Nephron progenitor cell (in vitro differentiated cells): ENCODE measurements at regions not wholly inside any gene's neighbourhood (a gene's known extent, or its start where the extent isn't known, plus 50 kb on each side); places are given as distances from the start of the nearest gene placed in this dataset.
A peak's percentile ranks its signal among the peaks of the same experiment; 100 is the strongest.

Source experiments
- DNase-seq: peaks from one replicate; pipeline ENCODE4 v3.0.0; 2021
- H3K27ac Mint-ChIP-seq: 2 replicates; pipeline ENCODE4 v1.8.0; 2021; ENCODE audit warnings: mild to moderate bottlenecking, moderate library complexity, mixed read lengths
- H3K27me3 Mint-ChIP-seq: 2 replicates; pipeline ENCODE4 v1.8.0; 2021; ENCODE audit warnings: mild to moderate bottlenecking, low read depth, mixed read lengths; ENCODE audit not compliant: poor library complexity
- H3K36me3 Mint-ChIP-seq: 2 replicates; pipeline ENCODE4 v1.8.0; 2021; ENCODE audit warnings: low read depth, mixed read lengths
- H3K4me1 Mint-ChIP-seq: 2 replicates; pipeline ENCODE4 v1.8.0; 2021; ENCODE audit warnings: mixed read lengths
- H3K4me3 Mint-ChIP-seq: 2 replicates; pipeline ENCODE4 v1.8.0; 2021; ENCODE audit warnings: mild to moderate bottlenecking, moderate library complexity, mixed read lengths
- H3K9me3 Mint-ChIP-seq: 2 replicates; pipeline ENCODE4 v1.8.0; 2021; ENCODE audit warnings: mild to moderate bottlenecking, moderate library complexity, mixed read lengths
- CTCF ChIP-seq: fragments of 200-600 bp; sonication (generic); IDR thresholded peaks from 2 replicates; pipeline ENCODE4 v1.5.0; 2021; ENCODE audit warnings: antibody characterized with exemption

- no peak for TF ChIP-seq CTCF
- H3K36me3 Mint-ChIP-seq: no peaks in the 10 kb centered on the region
- peak overlapping the region; percentile 58 for H3K27ac Mint-ChIP-seq
- H3K4me3 Mint-ChIP-seq: no peak overlapping the region
- DNase-seq: no peak
- no peaks in the 10 kb centered on the region for H3K9me3 Mint-ChIP-seq
- H3K4me1 Mint-ChIP-seq: peaks cover 36% of the 10 kb centered on the region
- H3K27me3 Mint-ChIP-seq: peaks cover 8% of the 10 kb centered on the region
These were observed 459.2 kb upstream of the RUNX1 start for GRCh38 chr21:35508139-35508888.

- H3K9me3 Mint-ChIP-seq: no peaks in the 10 kb centered on the region
These were observed 458.2 kb upstream of the RUNX1 start for GRCh38 chr21:35507181-35507759.

GRCh38 chr21:35506771-35507170 is 457.7 kb upstream of the RUNX1 start:
- no peak for TF ChIP-seq CTCF
- no peaks in the 10 kb centered on the region for H3K36me3 Mint-ChIP-seq
- no peak overlapping the region for H3K27ac Mint-ChIP-seq
- DNase-seq: no peak
- H3K9me3 Mint-ChIP-seq: no peaks in the 10 kb centered on the region
- H3K4me3 Mint-ChIP-seq: peak overlapping the region; percentile 14
- peaks cover 8% of the 10 kb centered on the region for H3K27me3 Mint-ChIP-seq
- peaks cover 43% of the 10 kb centered on the region for H3K4me1 Mint-ChIP-seq

More at GRCh38 chr21:35507181-35507759, 458.2 kb upstream of the RUNX1 start:
- TF ChIP-seq CTCF: no peak
- H3K4me3 Mint-ChIP-seq: peak overlapping the region; percentile 14
- H3K27ac Mint-ChIP-seq: no peak overlapping the region
- DNase-seq: peak; percentile 10
- peaks cover 43% of the 10 kb centered on the region for H3K4me1 Mint-ChIP-seq
- H3K36me3 Mint-ChIP-seq: no peaks in the 10 kb centered on the region
- peaks cover 11% of the 10 kb centered on the region for H3K27me3 Mint-ChIP-seq

- Mint-ChIP-seq H3K27ac (no peak overlapping the region), H3K36me3 (no peaks in the 10 kb centered on the region), H3K27me3 (peaks cover 4% of the 10 kb centered on the region), H3K9me3 (no peaks in the 10 kb centered on the region), H3K4me3 (no peak overlapping the region), H3K4me1 (peaks cover 43% of the 10 kb centered on the region)
- TF ChIP-seq CTCF: no peak
- no peak for DNase-seq
These were observed 457.2 kb upstream of the RUNX1 start for GRCh38 chr21:35506352-35506751.

- H3K36me3 Mint-ChIP-seq: peaks cover 4% of the 10 kb centered on the region
- H3K9me3 Mint-ChIP-seq: peaks cover 3% of the 10 kb centered on the region
- peaks cover 8% of the 10 kb centered on the region for H3K27me3 Mint-ChIP-seq
- H3K4me3 Mint-ChIP-seq: no peak overlapping the region
- peaks cover 41% of the 10 kb centered on the region for H3K4me1 Mint-ChIP-seq
- no peak for DNase-seq
- H3K27ac Mint-ChIP-seq: no peak overlapping the region
- TF ChIP-seq CTCF: no peak
These were observed 455.9 kb upstream of the RUNX1 start for GRCh38 chr21:35504951-35505466.
